ENCODE measurements at regions not wholly inside any gene's neighbourhood (a gene's known extent, or its start where the extent isn't known, plus 50 kb on each side); places are given as distances from the start of the nearest gene placed in this dataset.

GRCh38 chr3:177334803-177335202 lies 137.5 kb upstream of the TBL1XR1 start:
- TF ChIP-seq POLR2A (IDR thresholded peaks at IDR 0.05; ENCODE audit: low read depth, low read length): no peak
- no peak for TF ChIP-seq TAF1 (IDR thresholded peaks at IDR 0.05; ENCODE audit: borderline replicate concordance, low read depth, low read length)
- TF ChIP-seq POLR2AphosphoS5 (IDR thresholded peaks at IDR 0.05; ENCODE audit: low read depth, low read length): no peak
